Common myeloid progenitor, CD34-positive (primary cell): ENCODE measurements at regions not wholly inside any gene's neighbourhood (a gene's known extent, or its start where the extent isn't known, plus 50 kb on each side); places are given as distances from the start of the nearest gene placed in this dataset.
"Not testable (repeated sequence)": the region's sequence is repeated elsewhere in the genome, so short reads cannot be mapped to it uniquely, and the experiment has no call there.

Source experiments
- CTCF ChIA-PET: fragments of 350-600 bp; sonication (Branson Sonifier 250); formaldehyde crosslinking; loops from one replicate; lab custom pipeline; 2021; ENCODE audit warnings: antibody characterized with exemption; lab: Charles Lee
- POLR2A ChIA-PET: fragments of 350-600 bp; sonication (Branson Sonifier 250); formaldehyde crosslinking; loops from one replicate; lab custom pipeline; 2021; ENCODE audit warnings: antibody characterized with exemption; lab: Charles Lee
- DNase-seq, 3 donors: peaks; one replicate each; pipeline versions ENCODE4 v3.0.0 to v3.0.0-alpha.2; 2013
- H3K27ac ChIP-seq, 2 experiments: 1 replicate in 1 of 2; 2 replicates in 1 of 2; pipeline ENCODE4 v1.7.0; 2013; ENCODE audit warnings: inconsistent platforms in 2 of 2, low read length in 2 of 2, mild to moderate bottlenecking in 2 of 2, low read depth in 1 of 2, moderate library complexity in 1 of 2; ENCODE audit not compliant: severe bottlenecking in 2 of 2, insufficient read depth in 1 of 2, poor library complexity in 1 of 2
- H3K27me3 ChIP-seq, 5 experiments: replicated peaks in 2 of 5; 1 replicate in 3 of 5; 2 replicates in 2 of 5; pipeline versions ENCODE4 v1.6.1 to v1.7.0; 2013; ENCODE audit warnings: low read length in 4 of 5, mild to moderate bottlenecking in 2 of 5, moderate library complexity in 2 of 5, inconsistent platforms in 1 of 5; ENCODE audit not compliant: insufficient read depth in 5 of 5, control insufficient read depth in 4 of 5
- H3K36me3 ChIP-seq, 4 experiments: 1 replicate in 2 of 4; 2 replicates in 2 of 4; pipeline versions ENCODE4 v1.6.1 to v1.7.0; 2013; ENCODE audit warnings: low read length in 3 of 4, control low read depth in 1 of 4, mild to moderate bottlenecking in 1 of 4; ENCODE audit not compliant: control insufficient read depth in 4 of 4, insufficient read depth in 4 of 4
- H3K4me1 ChIP-seq, 4 experiments: 1 replicate in 3 of 4; 2 replicates in 1 of 4; pipeline versions ENCODE4 v1.6.1 to v1.7.1; 2013; ENCODE audit warnings: low read length in 3 of 4, mild to moderate bottlenecking in 3 of 4, control low read depth in 1 of 4, inconsistent platforms in 1 of 4, moderate library complexity in 1 of 4; ENCODE audit not compliant: control insufficient read depth in 4 of 4, insufficient read depth in 4 of 4; ENCODE audit errors: control extremely low read depth in 1 of 4
- H3K4me3 ChIP-seq, 7 experiments: 1 replicate in 4 of 7; 2 replicates in 3 of 7; pipeline versions ENCODE4 v1.5.1 to v1.7.0; 2013; ENCODE audit warnings: mild to moderate bottlenecking in 7 of 7, low read length in 6 of 7, moderate library complexity in 6 of 7, inconsistent platforms in 2 of 7, low read depth in 2 of 7, control low read depth in 1 of 7; ENCODE audit not compliant: insufficient read depth in 4 of 7, control insufficient read depth in 1 of 7; ENCODE audit errors: extremely low read depth in 1 of 7
- H3K9me3 ChIP-seq, 5 experiments: 1 replicate in 4 of 5; 2 replicates in 1 of 5; pipeline versions ENCODE4 v1.6.1 to v1.7.1; 2013; ENCODE audit warnings: low read length in 4 of 5, mild to moderate bottlenecking in 2 of 5, inconsistent platforms in 1 of 5, low read depth in 1 of 5, moderate library complexity in 1 of 5; ENCODE audit not compliant: control insufficient read depth in 4 of 5, insufficient read depth in 2 of 5; ENCODE audit errors: control extremely low read depth in 1 of 5
- WGBS: methylation state at CpG from one replicate; pipeline ENCODE4 v1.1.5; 2013; ENCODE audit not compliant: insufficient coverage; 5-methylcytosine and 5-hydroxymethylcytosine counted together

GRCh38 chr22:25497181-25497641, 67.3 kb upstream of the GRK3 start:
- 88% methylated on average over 1 of the region's 2 CpGs for WGBS

GRCh38 chr22:25497716-25498115, 66.8 kb upstream of the GRK3 start:
- WGBS, result 89% methylated on average over 1 of the region's 2 CpGs
- ChIA-PET CTCF (no interaction called here), POLR2A (no interaction called here)
- DNase-seq, result no peak
- H3K4me3 ChIP-seq, result no peak overlapping the region
- no peak overlapping the region for H3K27ac ChIP-seq
- H3K4me1 ChIP-seq, result peaks cover 6 to 22% (median 20%) of the 10 kb centered on the region in 4 experiments
- no peaks in the 10 kb centered on the region for H3K36me3 ChIP-seq
- H3K27me3 ChIP-seq, result peaks cover 0 to 12% (median 4%) of the 10 kb centered on the region in 5 experiments
- no peaks in the 10 kb centered on the region for H3K9me3 ChIP-seq

More at GRCh38 chr22:25497181-25497641, 67.3 kb upstream of the GRK3 start:
- Histone ChIP-seq H3K27ac (no peak overlapping the region), H3K9me3 (no peaks in the 10 kb centered on the region), H3K4me3 (no peak overlapping the region), H3K27me3 (peaks cover 0 to 12% (median 4%) of the 10 kb centered on the region in 5 experiments), H3K4me1 (peaks cover 7 to 27% (median 25%) of the 10 kb centered on the region in 4 experiments), H3K36me3 (no peaks in the 10 kb centered on the region)
- DNase-seq, result no peak
- POLR2A ChIA-PET, result no interaction called here
- CTCF ChIA-PET, result no interaction called here

DNA sequence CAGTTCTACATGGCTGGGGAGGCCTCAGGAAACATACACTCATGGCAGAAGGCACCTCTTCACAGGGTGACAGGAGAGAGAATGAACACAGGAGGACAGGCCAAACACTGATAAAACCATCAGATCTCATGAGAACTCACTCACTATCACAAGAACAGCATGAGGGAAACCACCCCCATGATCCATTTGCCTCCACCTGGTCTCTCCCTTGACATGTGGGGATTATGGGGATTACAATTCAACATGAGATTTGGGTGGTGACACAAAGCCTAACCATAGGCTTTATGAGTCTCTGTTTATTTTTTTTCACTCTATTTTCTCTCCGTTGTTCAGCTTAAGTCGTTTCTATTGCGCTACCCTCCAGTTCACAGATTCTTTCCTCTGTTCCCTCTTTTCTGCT, 63.8 kb upstream of the GRK3 start:
- 100% methylated on average over 2 of the region's 3 CpGs for WGBS
- CTCF ChIA-PET, POLR2A ChIA-PET, H3K4me3 ChIP-seq, H3K4me1 ChIP-seq, H3K27me3 ChIP-seq, H3K9me3 ChIP-seq, H3K27ac ChIP-seq, DNase-seq, H3K36me3 ChIP-seq: not testable (repeated sequence)

- H3K27me3 ChIP-seq, POLR2A ChIA-PET, H3K9me3 ChIP-seq, H3K4me3 ChIP-seq, DNase-seq, H3K27ac ChIP-seq, H3K4me1 ChIP-seq, H3K36me3 ChIP-seq, CTCF ChIA-PET: not testable (repeated sequence)
- WGBS, result no CpG with 5 or more reads among the region's 1 CpG
Measured at GRCh38 chr22:25504017-25504416, 60.5 kb upstream of the GRK3 start.

- Histone ChIP-seq H3K4me3 (no peak overlapping the region), H3K4me1 (no peaks in the 10 kb centered on the region), H3K36me3 (peaks cover 0 to 8% (median 4%) of the 10 kb centered on the region in 4 experiments), H3K27ac (no peak overlapping the region), H3K9me3 (no peaks in the 10 kb centered on the region), H3K27me3 (no peaks in the 10 kb centered on the region)
- 92% methylated on average over 2 of the region's 3 CpGs for WGBS
- POLR2A ChIA-PET, result no interaction called here
- CTCF ChIA-PET, result no interaction called here
- no peak for DNase-seq
Measured at GRCh38 chr22:25508161-25508560, 56.3 kb upstream of the GRK3 start.

DNA sequence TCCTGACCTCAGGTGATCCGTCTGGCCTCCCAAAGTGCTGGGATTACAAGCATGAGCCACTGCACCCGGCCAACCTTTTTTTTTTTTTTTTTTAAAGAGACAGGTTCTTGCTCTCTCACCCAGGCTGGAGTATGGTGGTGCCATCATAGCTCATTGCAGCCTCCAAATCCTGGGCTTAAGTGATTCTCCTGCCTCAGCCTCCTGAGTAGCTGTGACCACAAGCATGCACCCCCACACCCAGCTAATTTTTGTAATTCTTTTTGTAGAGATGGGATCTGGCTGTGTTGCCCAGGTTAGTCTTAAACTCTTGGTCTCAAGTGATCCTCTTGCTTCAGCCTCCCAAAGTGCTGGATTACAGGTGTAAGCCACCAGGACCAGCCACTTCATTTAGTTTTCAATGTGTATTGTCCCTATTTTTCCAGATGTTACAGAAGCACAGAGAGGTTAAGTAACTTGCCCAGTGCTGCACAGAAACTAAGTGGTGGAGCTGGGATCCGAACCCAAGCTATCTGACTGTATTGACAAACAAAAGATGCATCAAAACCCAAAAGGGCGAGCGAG, 55.6 kb upstream of the GRK3 start:
- H3K36me3 ChIP-seq, result peaks cover 0 to 8% (median 4%) of the 10 kb centered on the region in 4 experiments
- H3K27ac ChIP-seq, result no peak overlapping the region
- POLR2A ChIA-PET, result no interaction called here
- no peaks in the 10 kb centered on the region for H3K9me3 ChIP-seq
- H3K27me3 ChIP-seq, result no peaks in the 10 kb centered on the region
- H3K4me3 ChIP-seq, result no peak overlapping the region
- CTCF ChIA-PET, result no interaction called here
- H3K4me1 ChIP-seq, result no peaks in the 10 kb centered on the region
- 100% methylated on average over 1 of the region's 5 CpGs for WGBS
- DNase-seq, result no peak

DNA sequence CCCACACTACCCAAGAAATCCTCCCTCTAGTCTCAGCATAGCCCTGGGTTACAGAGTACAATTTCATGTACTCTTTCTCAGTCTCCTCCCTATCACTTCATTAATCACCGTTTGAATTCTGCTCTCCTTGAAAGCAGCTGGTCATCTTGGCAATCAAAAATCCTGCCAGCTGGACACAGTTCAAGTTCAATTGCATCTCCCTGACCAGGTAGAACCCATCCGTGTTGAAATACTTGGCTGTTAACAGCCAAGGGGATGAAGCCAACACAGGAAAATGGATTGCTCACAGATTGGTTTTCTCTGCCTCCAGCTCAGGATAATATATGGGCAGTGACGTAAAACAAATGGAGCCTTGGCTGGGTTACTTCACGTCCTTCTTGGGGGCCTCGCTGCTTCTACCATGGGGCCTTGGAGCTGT, 55.1 kb upstream of the GRK3 start:
- no peak for DNase-seq
- ChIA-PET POLR2A (no interaction called here), CTCF (no interaction called here)
- H3K4me1 ChIP-seq, result no peaks in the 10 kb centered on the region
- H3K4me3 ChIP-seq, result no peak overlapping the region
- 100% methylated on average over 5 of the region's 5 CpGs for WGBS
- no peaks in the 10 kb centered on the region for H3K27me3 ChIP-seq
- H3K9me3 ChIP-seq, result no peaks in the 10 kb centered on the region
- H3K27ac ChIP-seq, result no peak overlapping the region
- peaks cover 0 to 8% (median 4%) of the 10 kb centered on the region in 4 experiments for H3K36me3 ChIP-seq
